HepG2 (cell line): ENCODE measurements at regions not wholly inside any gene's neighbourhood (a gene's known extent, or its start where the extent isn't known, plus 50 kb on each side); places are given as distances from the start of the nearest gene placed in this dataset.
"Not testable (repeated sequence)": the region's sequence is repeated elsewhere in the genome, so short reads cannot be mapped to it uniquely, and the experiment has no call there.

ENCODE experiments used
- ATAC-seq: fragments of 200-7000 bp; cut with Tn5 transposase; 3 replicates; pipeline ENCODE4 v1.9.1; 2020; ENCODE audit warnings: mild to moderate bottlenecking, moderate library complexity
- BruUV-seq: library from RNA; stranded (reverse); fragments of 400-500 nt; replicated peaks from 2 replicates; lab custom pipeline; 2021; lab: Mats Ljungman, UMichigan
- CTCF ChIA-PET: fragments of 300-600 bp; formaldehyde crosslinking; extraction: SDS; loops from one replicate; lab custom pipeline; 2021; ENCODE audit warnings: low total read pairs, inconsistent platforms, low intra/inter-chr PET ratio; lab: Yijun Ruan, JAX
- POLR2A ChIA-PET: fragments of 350-600 bp; sonication (Branson Sonifier 250); formaldehyde crosslinking; loops from one replicate; lab custom pipeline; 2020; ENCODE audit warnings: antibody characterized with exemption, inconsistent platforms; lab: Yijun Ruan, JAX
- DNase-seq: peaks from one replicate; pipeline ENCODE4 v3.0.0-alpha.2; 2015; ENCODE audit warnings: low spot score
- FAIRE-seq: peaks from 3 replicates; lab custom pipeline; 2011; peaks lifted over from hg19 to GRCh38; lab: Jason Lieb, UNC
- H2AFZ ChIP-seq: one replicate; pipeline ENCODE4 v1.6.1; 2011; ENCODE audit warnings: low read length, inconsistent platforms
- H3K27ac ChIP-seq: fragments of 300-600 bp; 3 replicates; pipeline ENCODE4 v1.8.0; 2011; ENCODE audit warnings: mixed run types, mild to moderate bottlenecking, mixed read lengths, low read length, inconsistent platforms; ENCODE audit not compliant: insufficient read depth; ENCODE audit errors: extremely low read length
- H3K27me3 ChIP-seq, 2 experiments: fragments of 200-600 bp in 1 of 2; 2 replicates in 1 of 2; 3 replicates in 1 of 2; pipeline versions ENCODE4 v1.6.0 to v1.8.0; 2011; ENCODE audit warnings: low read length in 2 of 2, mild to moderate bottlenecking in 2 of 2, moderate library complexity in 2 of 2, inconsistent platforms in 1 of 2; ENCODE audit not compliant: insufficient read depth in 2 of 2, control insufficient read depth in 1 of 2
- H3K36me3 ChIP-seq, 2 experiments: fragments of 200-600 bp in 1 of 2; replicated peaks in 1 of 2; 2 replicates in 1 of 2; 3 replicates in 1 of 2; pipeline versions ENCODE4 v1.5.1 to v1.8.0; 2011; ENCODE audit warnings: low read length in 2 of 2, inconsistent platforms in 1 of 2; ENCODE audit not compliant: insufficient read depth in 2 of 2, control insufficient read depth in 1 of 2
- H3K4me1 ChIP-seq: 2 replicates; pipeline ENCODE4 v1.5.1; 2012; ENCODE audit warnings: low read length, inconsistent platforms; ENCODE audit not compliant: insufficient read depth
- H3K4me2 ChIP-seq: 2 replicates; pipeline ENCODE4 v1.6.0; 2011; ENCODE audit warnings: low read depth, low read length, inconsistent platforms
- H3K4me3 ChIP-seq, 3 experiments: fragments of 200-600 bp in 1 of 3; sonication (generic), shearing (Covaris generic) in 1 of 3; replicated peaks in 1 of 3; 2 replicates each; pipeline ENCODE4 v1.5.1; 2011 to 2016; ENCODE audit warnings: low read length in 3 of 3, inconsistent platforms in 2 of 3, low read depth in 2 of 3, mild to moderate bottlenecking in 2 of 3, control low read depth in 1 of 3, mixed read lengths in 1 of 3; ENCODE audit not compliant: insufficient read depth in 1 of 3
- H3K79me2 ChIP-seq: one replicate; pipeline ENCODE4 v1.6.1; 2011; ENCODE audit warnings: low read length, inconsistent platforms; ENCODE audit not compliant: insufficient read depth
- H3K9ac ChIP-seq: 2 replicates; pipeline ENCODE4 v1.6.0; 2011; ENCODE audit warnings: mild to moderate bottlenecking, low read depth, low read length, inconsistent platforms; ENCODE audit not compliant: insufficient read depth
- H3K9me3 ChIP-seq: 2 replicates; pipeline ENCODE4 v1.5.1; 2012; ENCODE audit warnings: mild to moderate bottlenecking, low read length
- H4K20me1 ChIP-seq: 2 replicates; pipeline ENCODE4 v1.6.0; 2011; ENCODE audit warnings: inconsistent platforms, mild to moderate bottlenecking, low read length, moderate library complexity; ENCODE audit not compliant: insufficient read depth
- MAX ChIP-seq: IDR thresholded peaks from 2 replicates; pipeline ENCODE4 v1.6.1; 2012; ENCODE audit warnings: inconsistent platforms
- PHF8 ChIP-seq: sonication (generic); formaldehyde crosslinking; IDR thresholded peaks from 2 replicates; pipeline ENCODE4 v1.5.0; 2020; ENCODE audit warnings: missing genetic modification reagents
- WGBS: methylation state at CpG from one replicate; pipeline ENCODE4 v1.1.6; 2017; ENCODE audit warnings: low lambda C conversion rate; 5-methylcytosine and 5-hydroxymethylcytosine counted together
- in situ Hi-C: cut with HindIII; loops from 2 replicates; pipeline ENCODE4 v1.10.0; 2017; ENCODE audit warnings: low pct_unique_long_range_greater_than_20kb; ENCODE audit not compliant: extremely low pct_ligation_motif_present
- intact Hi-C: fragments of 100-400 bp; cut with micrococcal nuclease; formaldehyde crosslinking; loops from one replicate; pipeline ENCODE4 v1.10.0; 2022; ENCODE audit not compliant: unreplicated experiment

GRCh38 chr9:63859090-63859474 is 1425.9 kb downstream of the FOXD4L5 start:
- intact Hi-C loops: not testable (repeated sequence)
- H3K4me3 ChIP-seq: peak overlapping the region; percentile 37 to 67 (median 64); a peak in 5 of 6 replicates

GRCh38 chr9:63853140-63853751 is 1431.8 kb downstream of the FOXD4L5 start:
- H3K9me3 ChIP-seq, POLR2A ChIA-PET, H4K20me1 ChIP-seq, H3K9ac ChIP-seq, H3K4me3 ChIP-seq, intact Hi-C loops, in situ Hi-C loops, H3K27me3 ChIP-seq, H3K27ac ChIP-seq, H3K79me2 ChIP-seq, H3K36me3 ChIP-seq, H3K4me2 ChIP-seq, H2AFZ ChIP-seq, FAIRE-seq, CTCF ChIA-PET, ATAC-seq, H3K4me1 ChIP-seq, DNase-seq, BruUV-seq: not testable (repeated sequence)
- 69% methylated on average over 15 of the region's 15 CpGs for WGBS

More at GRCh38 chr9:63859090-63859474, 1425.9 kb downstream of the FOXD4L5 start:
- H2AFZ ChIP-seq, POLR2A ChIA-PET, H3K27ac ChIP-seq: not testable (repeated sequence)
- TF ChIP-seq PHF8 (CRISPR knock-in tag) (0 out of 2 replicates have a peak, but pooled peaks have one; percentile 44), MAX (0 out of 2 replicates have a peak, but pooled peaks have one; percentile 6)
- TF ChIP-seq, all 625 proteins: peak for 2; not testable (repeated sequence) for 623
- in situ Hi-C loops, FAIRE-seq, H3K36me3 ChIP-seq, H4K20me1 ChIP-seq, DNase-seq, H3K4me1 ChIP-seq, H3K27me3 ChIP-seq, CTCF ChIA-PET, H3K79me2 ChIP-seq, H3K9me3 ChIP-seq: not testable (repeated sequence)
- H3K4me2 ChIP-seq: peak overlapping the region; percentile 23; the same call in 1 of the 2 replicates
- peak; percentile 22; the same call in 1 of the 3 replicates for ATAC-seq
- WGBS: 14% methylated on average over 9 of the region's 24 CpGs
- TSS peak; percentile 81 for BruUV-seq
- peak overlapping the region; percentile 54 for H3K9ac ChIP-seq

GRCh38 chr9:63824804-63825203 is 1460.2 kb downstream of the FOXD4L5 start:
- H3K27ac ChIP-seq, H3K79me2 ChIP-seq, H4K20me1 ChIP-seq, H3K4me3 ChIP-seq, H3K27me3 ChIP-seq, H3K9ac ChIP-seq, H3K36me3 ChIP-seq, FAIRE-seq, H3K4me1 ChIP-seq, BruUV-seq, H3K4me2 ChIP-seq, H2AFZ ChIP-seq, in situ Hi-C loops, DNase-seq, CTCF ChIA-PET, POLR2A ChIA-PET, ATAC-seq, intact Hi-C loops: not testable (repeated sequence)
- 3% methylated on average over 1 of the region's 1 CpG for WGBS
- H3K9me3 ChIP-seq: peaks cover 14% of the 10 kb centered on the region

GRCh38 chr9:63823375-63824201 is 1461.4 kb downstream of the FOXD4L5 start:
- H4K20me1 ChIP-seq, in situ Hi-C loops, DNase-seq, H3K27ac ChIP-seq, CTCF ChIA-PET, H3K4me2 ChIP-seq, H3K4me3 ChIP-seq, H2AFZ ChIP-seq, intact Hi-C loops, BruUV-seq, H3K4me1 ChIP-seq, H3K27me3 ChIP-seq, FAIRE-seq, H3K36me3 ChIP-seq, POLR2A ChIA-PET, H3K79me2 ChIP-seq, H3K9ac ChIP-seq: not testable (repeated sequence)
- peaks cover 18% of the 10 kb centered on the region for H3K9me3 ChIP-seq
- peak; percentile 77 for ATAC-seq
- 24% methylated on average over 8 of the region's 8 CpGs for WGBS
